Upper lobe of right lung (tissue), 1 donor: ENCODE measurements at regions not wholly inside any gene's neighbourhood (a gene's known extent, or its start where the extent isn't known, plus 50 kb on each side); places are given as distances from the start of the nearest gene placed in this dataset.
"Not testable (repeated sequence)": the region's sequence is repeated elsewhere in the genome, so short reads cannot be mapped to it uniquely, and the experiment has no call there.

ENCODE experiments used
- ATAC-seq: fragments of 200-7000 bp; cut with Tn5 transposase; one replicate; pipeline ENCODE4 v1.9.1; 2020; ENCODE audit warnings: mild to moderate bottlenecking, moderate library complexity
- DNase-seq: peaks from one replicate; pipeline ENCODE4 v3.0.0-alpha.2; 2020
- H3K27ac ChIP-seq: fragments of 200-600 bp; one replicate; pipeline ENCODE4 v1.8.0; 2022
- H3K27me3 ChIP-seq: fragments of 200-600 bp; one replicate; pipeline ENCODE4 v1.8.0; 2022; ENCODE audit warnings: mild to moderate bottlenecking
- H3K36me3 ChIP-seq: fragments of 200-600 bp; one replicate; pipeline ENCODE4 v1.8.0; 2022
- H3K4me1 ChIP-seq: fragments of 200-600 bp; one replicate; pipeline ENCODE4 v1.8.0; 2022
- H3K4me3 ChIP-seq: fragments of 200-600 bp; one replicate; pipeline ENCODE4 v1.8.0; 2022; ENCODE audit warnings: mild to moderate bottlenecking
- H3K9me3 ChIP-seq: fragments of 200-600 bp; one replicate; pipeline ENCODE4 v1.8.0; 2022
- intact Hi-C: fragments of 100-400 bp; cut with DNase I; formaldehyde crosslinking; loops from one replicate; pipeline ENCODE4 v1.11.0; 2022
- TF ChIP-seq, protein P1 (sequence below): fragments of 200-600 bp; IDR thresholded peaks from one replicate; pipeline ENCODE4 v1.8.0; 2022; ENCODE audit warnings: antibody characterized with exemption
- donor health status: DM: no; HTN: yes; CAD: no; lungs with severe emphysema.

DNA sequence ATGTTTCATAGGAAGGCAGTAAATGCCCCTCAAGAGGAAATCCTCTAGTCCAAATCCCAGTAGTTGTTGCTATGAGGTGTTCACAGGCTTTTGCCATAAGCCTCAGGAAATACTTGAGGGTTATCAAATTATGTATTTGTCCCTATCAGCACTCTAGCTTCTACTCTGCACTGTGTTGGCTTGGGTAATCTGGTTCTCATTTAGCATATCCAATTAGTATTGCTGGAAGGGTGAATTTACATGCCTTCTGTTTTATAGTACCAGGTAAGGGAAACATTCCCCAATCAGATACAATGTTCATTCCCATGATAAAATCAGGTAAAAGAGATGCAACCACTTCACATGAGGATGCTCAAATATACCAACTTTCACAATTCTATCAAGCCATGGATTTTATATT is 211.2 kb downstream of the S1PR1 start:
- Histone ChIP-seq H3K4me1 (no peaks in the 10 kb centered on the region), H3K9me3 (no peaks in the 10 kb centered on the region), H3K27me3 (no peaks in the 10 kb centered on the region), H3K36me3 (no peaks in the 10 kb centered on the region), H3K4me3 (no peak overlapping the region), H3K27ac (no peak overlapping the region)
- TF ChIP-seq, protein P1, sequence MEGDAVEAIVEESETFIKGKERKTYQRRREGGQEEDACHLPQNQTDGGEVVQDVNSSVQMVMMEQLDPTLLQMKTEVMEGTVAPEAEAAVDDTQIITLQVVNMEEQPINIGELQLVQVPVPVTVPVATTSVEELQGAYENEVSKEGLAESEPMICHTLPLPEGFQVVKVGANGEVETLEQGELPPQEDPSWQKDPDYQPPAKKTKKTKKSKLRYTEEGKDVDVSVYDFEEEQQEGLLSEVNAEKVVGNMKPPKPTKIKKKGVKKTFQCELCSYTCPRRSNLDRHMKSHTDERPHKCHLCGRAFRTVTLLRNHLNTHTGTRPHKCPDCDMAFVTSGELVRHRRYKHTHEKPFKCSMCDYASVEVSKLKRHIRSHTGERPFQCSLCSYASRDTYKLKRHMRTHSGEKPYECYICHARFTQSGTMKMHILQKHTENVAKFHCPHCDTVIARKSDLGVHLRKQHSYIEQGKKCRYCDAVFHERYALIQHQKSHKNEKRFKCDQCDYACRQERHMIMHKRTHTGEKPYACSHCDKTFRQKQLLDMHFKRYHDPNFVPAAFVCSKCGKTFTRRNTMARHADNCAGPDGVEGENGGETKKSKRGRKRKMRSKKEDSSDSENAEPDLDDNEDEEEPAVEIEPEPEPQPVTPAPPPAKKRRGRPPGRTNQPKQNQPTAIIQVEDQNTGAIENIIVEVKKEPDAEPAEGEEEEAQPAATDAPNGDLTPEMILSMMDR: no peak
- DNase-seq (no peak), ATAC-seq (no peak)
- intact Hi-C loops: no loop called here

DNA sequence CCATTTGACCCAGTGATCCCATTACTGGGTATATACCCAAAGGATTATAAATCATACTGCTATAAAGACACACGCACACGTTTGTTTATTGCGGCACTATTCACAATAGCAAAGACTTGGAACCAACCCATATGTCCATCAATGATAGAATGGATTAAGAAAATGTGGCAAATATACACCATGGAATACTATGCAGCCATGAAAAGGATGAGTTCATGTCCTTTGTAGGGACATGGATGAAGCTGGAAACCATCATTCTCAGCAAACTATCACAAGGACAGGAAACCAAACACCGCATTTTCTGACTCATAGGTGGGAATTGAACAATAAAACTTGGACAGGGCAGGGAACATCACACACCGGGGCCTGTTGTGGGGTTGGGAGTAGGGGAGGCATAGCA is 213.9 kb downstream of the S1PR1 start:
- ATAC-seq, intact Hi-C loops, H3K9me3 ChIP-seq, H3K27me3 ChIP-seq, H3K4me3 ChIP-seq, DNase-seq, H3K4me1 ChIP-seq, H3K36me3 ChIP-seq, H3K27ac ChIP-seq: not testable (repeated sequence)

DNA sequence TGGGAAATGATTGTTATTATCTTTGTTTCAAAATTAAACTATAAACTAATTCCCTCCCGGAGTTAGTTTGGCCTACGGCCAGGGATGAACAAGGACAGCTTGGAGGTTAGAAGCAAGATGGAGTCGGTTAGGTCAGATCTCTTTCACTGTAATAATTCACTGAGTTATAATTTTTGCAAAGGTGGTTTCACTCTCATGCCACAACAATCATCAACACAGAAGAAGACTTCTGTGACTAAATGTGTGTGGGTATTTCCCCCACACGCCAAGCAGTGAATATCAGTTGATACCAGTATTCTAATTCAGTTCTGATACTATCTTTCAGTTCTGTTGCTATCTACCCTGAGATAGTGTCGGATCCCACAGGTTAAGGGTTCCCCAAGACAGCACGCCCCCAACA is 215.1 kb downstream of the S1PR1 start:
- no peaks in the 10 kb centered on the region for H3K9me3 ChIP-seq
- intact Hi-C loops: no loop called here
- H3K27ac ChIP-seq: no peak overlapping the region
- ATAC-seq: no peak
- H3K4me1 ChIP-seq: no peaks in the 10 kb centered on the region
- H3K27me3 ChIP-seq: no peaks in the 10 kb centered on the region
- TF ChIP-seq, protein P1: no peak
- no peak overlapping the region for H3K4me3 ChIP-seq
- no peak for DNase-seq
- no peaks in the 10 kb centered on the region for H3K36me3 ChIP-seq

DNA sequence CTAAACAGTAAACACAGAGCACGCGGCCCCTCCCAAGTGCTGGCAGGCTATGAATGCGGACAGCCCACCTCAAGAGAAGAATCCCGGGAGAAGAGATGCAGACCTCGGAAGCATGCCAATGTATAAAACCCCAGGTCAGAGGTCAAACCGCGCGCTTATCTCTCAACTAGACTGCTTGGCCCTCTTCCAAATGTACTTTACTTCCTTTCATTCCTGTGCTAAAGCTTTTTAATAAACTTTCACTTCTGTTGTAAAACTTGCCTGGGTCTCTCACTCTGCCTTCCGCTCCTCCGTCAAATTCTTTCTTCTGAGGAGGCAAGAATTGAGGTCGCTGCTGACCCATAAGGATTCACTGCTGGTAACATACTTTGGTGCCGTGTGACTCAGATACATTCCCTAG is 216.0 kb downstream of the S1PR1 start:
- no peaks in the 10 kb centered on the region for H3K9me3 ChIP-seq
- intact Hi-C loops: no loop called here
- no peaks in the 10 kb centered on the region for H3K27me3 ChIP-seq
- no peaks in the 10 kb centered on the region for H3K4me1 ChIP-seq
- DNase-seq (no peak), ATAC-seq (no peak)
- no peak overlapping the region for H3K4me3 ChIP-seq
- no peaks in the 10 kb centered on the region for H3K36me3 ChIP-seq
- TF ChIP-seq, protein P1: no peak
- H3K27ac ChIP-seq: no peak overlapping the region

DNA sequence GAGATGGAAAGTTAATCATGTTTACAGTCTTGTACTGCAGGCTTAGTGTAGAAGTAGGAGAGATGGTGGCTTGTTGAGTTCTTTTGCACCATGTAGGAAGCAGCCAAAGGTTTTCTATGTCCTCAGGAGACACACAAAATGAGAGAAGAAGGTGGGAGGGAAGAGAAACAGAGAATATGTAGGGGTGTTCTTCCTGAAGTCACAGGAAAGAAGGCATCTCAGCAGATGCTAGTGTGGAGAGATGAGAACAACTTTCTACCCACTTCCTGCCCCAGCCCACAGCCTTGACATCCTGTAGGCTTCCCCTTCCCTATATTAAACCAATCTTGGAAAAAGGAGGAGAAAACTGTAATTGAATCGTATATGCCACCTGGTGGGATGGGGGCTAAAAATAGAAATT is 217.0 kb downstream of the S1PR1 start:
- no peaks in the 10 kb centered on the region for H3K36me3 ChIP-seq
- no peak overlapping the region for H3K4me3 ChIP-seq
- no peak overlapping the region for H3K27ac ChIP-seq
- DNase-seq (no peak), ATAC-seq (no peak)
- H3K27me3 ChIP-seq: no peaks in the 10 kb centered on the region
- H3K9me3 ChIP-seq: no peaks in the 10 kb centered on the region
- intact Hi-C loops: no loop called here
- H3K4me1 ChIP-seq: no peaks in the 10 kb centered on the region
- TF ChIP-seq, protein P1: no peak

DNA sequence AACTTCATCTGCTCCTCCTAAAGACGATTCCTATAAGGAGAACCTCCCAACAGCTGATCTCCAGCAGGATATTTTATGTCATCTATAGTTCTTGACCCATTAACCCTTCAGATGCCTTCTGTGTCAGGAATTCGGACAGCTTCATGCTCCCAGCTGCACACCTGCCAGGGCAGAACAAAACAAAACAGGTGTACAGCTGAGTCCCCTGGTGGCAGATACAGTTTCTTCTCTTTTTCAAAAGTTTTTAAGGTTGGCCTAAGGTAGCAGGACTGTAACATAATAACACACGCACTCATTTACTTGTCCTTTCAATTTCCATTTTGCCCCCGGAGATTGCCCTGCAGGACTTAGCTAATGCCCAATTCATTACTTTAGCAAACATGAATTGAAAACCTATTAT is 218.3 kb downstream of the S1PR1 start:
- H3K9me3 ChIP-seq: no peaks in the 10 kb centered on the region
- intact Hi-C loops: no loop called here
- TF ChIP-seq, protein P1: no peak
- DNase-seq: no peak
- no peaks in the 10 kb centered on the region for H3K4me1 ChIP-seq
- H3K4me3 ChIP-seq: no peak overlapping the region
- H3K36me3 ChIP-seq: no peaks in the 10 kb centered on the region
- no peaks in the 10 kb centered on the region for H3K27me3 ChIP-seq
- no peak overlapping the region for H3K27ac ChIP-seq
- no peak for ATAC-seq
